Stimulated activated CD4-positive, alpha-beta T cell treated with anti-CD3 and anti-CD28 coated beads, Interleukin-1b, Interleukin-23, amount 100 ng/mL, for 24 hours (primary cell): ENCODE measurements at regions not wholly inside any gene's neighbourhood (a gene's known extent, or its start where the extent isn't known, plus 50 kb on each side); places are given as distances from the start of the nearest gene placed in this dataset.

ENCODE experiments used
- DNase-seq, 4 experiments: peaks; one replicate each; pipeline ENCODE4 v3.0.0-alpha.2; 2020; ENCODE audit warnings: low read depth in 4 of 4, low spot score in 1 of 4

- DNase-seq, result no peak
These were observed 517.5 kb downstream of the EFNA5 start for GRCh38 chr5:107153283-107153682.

- DNase-seq, result no peak
These were observed 521.3 kb downstream of the EFNA5 start for GRCh38 chr5:107149243-107150005.

GRCh38 chr5:107147589-107147988 lies 523.1 kb downstream of the EFNA5 start:
- DNase-seq, result no peak

GRCh38 chr5:107146901-107147300 lies 523.8 kb downstream of the EFNA5 start:
- no peak for DNase-seq

GRCh38 chr5:107135391-107135790 lies 535.3 kb downstream of the EFNA5 start:
- DNase-seq, result no peak

- no peak for DNase-seq
These were observed 535.8 kb downstream of the EFNA5 start for GRCh38 chr5:107134931-107135330.

GRCh38 chr5:107129051-107129450 lies 541.7 kb downstream of the EFNA5 start:
- DNase-seq, result no peak

- no peak for DNase-seq
These were observed 542.9 kb downstream of the EFNA5 start for GRCh38 chr5:107127878-107128277.

GRCh38 chr5:107126341-107126740 lies 544.4 kb downstream of the EFNA5 start:
- DNase-seq, result no peak

GRCh38 chr5:107124376-107124775 lies 546.4 kb downstream of the EFNA5 start:
- DNase-seq, result no peak

GRCh38 chr5:107123014-107123413 lies 547.7 kb downstream of the EFNA5 start:
- DNase-seq, result no peak

- no peak for DNase-seq
These were observed 548.8 kb downstream of the EFNA5 start for GRCh38 chr5:107121793-107122519.

GRCh38 chr5:107119656-107120055 lies 551.1 kb downstream of the EFNA5 start:
- no peak for DNase-seq

- DNase-seq, result no peak
These were observed 552.3 kb downstream of the EFNA5 start for GRCh38 chr5:107118184-107119019.

GRCh38 chr5:107112216-107112615 lies 558.5 kb downstream of the EFNA5 start:
- no peak for DNase-seq

- no peak for DNase-seq
These were observed 566.4 kb downstream of the EFNA5 start for GRCh38 chr5:107104040-107104995.

GRCh38 chr5:107103522-107103921 lies 567.2 kb downstream of the EFNA5 start:
- DNase-seq, result no peak

- no peak for DNase-seq
These were observed 570.6 kb downstream of the EFNA5 start for GRCh38 chr5:107100121-107100520.

- DNase-seq, result no peak
These were observed 571.2 kb downstream of the EFNA5 start for GRCh38 chr5:107099506-107099905.

- no peak for DNase-seq
These were observed 578.0 kb downstream of the EFNA5 start for GRCh38 chr5:107092695-107093094.

- DNase-seq, result no peak
These were observed 580.2 kb downstream of the EFNA5 start for GRCh38 chr5:107090506-107090905.
